IMR-90 (cell line): ENCODE measurements at regions not wholly inside any gene's neighbourhood (a gene's known extent, or its start where the extent isn't known, plus 50 kb on each side); places are given as distances from the start of the nearest gene placed in this dataset.

Source experiments
- ATAC-seq: fragments of 200-7000 bp; cut with Tn5 transposase; 2 replicates; pipeline ENCODE4 v1.9.1; 2020; ENCODE audit warnings: low read depth, mild to moderate bottlenecking, moderate library complexity
- BruUV-seq: library from RNA; stranded (reverse); fragments of 400-500 nt; replicated peaks from 2 replicates; lab custom pipeline; 2021; lab: Mats Ljungman, UMichigan
- CTCF ChIA-PET: fragments of 300-600 bp; formaldehyde crosslinking; extraction: SDS; loops from one replicate; lab custom pipeline; 2021; ENCODE audit warnings: antibody characterized with exemption; lab: Yijun Ruan, JAX
- POLR2A ChIA-PET: fragments of 300-600 bp; sonication (Branson Sonifier 250); formaldehyde crosslinking; loops from one replicate; lab custom pipeline; 2022; ENCODE audit warnings: antibody characterized with exemption; ENCODE audit not compliant: unreplicated experiment; lab: Charles Lee
- DNase-seq: peaks from one replicate; pipeline ENCODE4 v3.0.0; 2013
- H2AFZ ChIP-seq: replicated peaks from 2 replicates; pipeline ENCODE3; 2013; ENCODE audit warnings: low read length, mild to moderate bottlenecking; ENCODE audit not compliant: poor library complexity
- H2AK5ac ChIP-seq: 2 replicates; pipeline ENCODE4 v1.6.1; 2013; ENCODE audit warnings: low read depth, low read length, inconsistent platforms
- H2AK9ac ChIP-seq: replicated peaks from 2 replicates; pipeline ENCODE3; 2013; ENCODE audit warnings: mild to moderate bottlenecking, low read depth, low read length, moderate library complexity; ENCODE audit not compliant: poor library complexity
- H2BK120ac ChIP-seq: 2 replicates; pipeline ENCODE4 v1.6.1; 2013; ENCODE audit warnings: low read depth, low read length, inconsistent platforms
- H2BK15ac ChIP-seq: 3 replicates; pipeline ENCODE4 v1.6.1; 2013; ENCODE audit warnings: low read depth, low read length, inconsistent platforms
- H2BK20ac ChIP-seq: 2 replicates; pipeline ENCODE4 v1.6.1; 2013; ENCODE audit warnings: low read depth, mild to moderate bottlenecking, inconsistent platforms, low read length, moderate library complexity
- H2BK5ac ChIP-seq: 2 replicates; pipeline ENCODE4 v1.6.1; 2013; ENCODE audit warnings: mild to moderate bottlenecking, low read depth, low read length, inconsistent platforms; ENCODE audit not compliant: poor library complexity, severe bottlenecking
- H3K14ac ChIP-seq: replicated peaks from 2 replicates; pipeline ENCODE4 v1.6.1; 2013; ENCODE audit warnings: low read depth, low read length, inconsistent platforms
- H3K18ac ChIP-seq: 2 replicates; pipeline ENCODE4 v1.6.1; 2013; ENCODE audit warnings: low read depth, low read length, control low read depth
- H3K23ac ChIP-seq: 2 replicates; pipeline ENCODE4 v1.6.1; 2013; ENCODE audit warnings: low read depth, low read length, inconsistent platforms
- H3K27ac ChIP-seq: 2 replicates; pipeline ENCODE4 v1.5.1; 2013; ENCODE audit warnings: mild to moderate bottlenecking, control low read depth, low read length; ENCODE audit not compliant: insufficient read depth
- H3K27me3 ChIP-seq: 2 replicates; pipeline ENCODE4 v1.6.1; 2013; ENCODE audit warnings: low read length; ENCODE audit not compliant: control insufficient read depth, insufficient read depth
- H3K36me3 ChIP-seq: 2 replicates; pipeline ENCODE4 v1.6.1; 2013; ENCODE audit warnings: low read length, mixed read lengths; ENCODE audit not compliant: control insufficient read depth, insufficient read depth
- H3K4ac ChIP-seq: 2 replicates; pipeline ENCODE4 v1.6.1; 2013; ENCODE audit warnings: low read depth, low read length, inconsistent platforms
- H3K4me1 ChIP-seq: 2 replicates; pipeline ENCODE4 v1.6.1; 2013; ENCODE audit warnings: low read length, mixed read lengths; ENCODE audit not compliant: control insufficient read depth, insufficient read depth
- H3K4me2 ChIP-seq: 2 replicates; pipeline ENCODE4 v1.6.1; 2013; ENCODE audit warnings: low read depth, mild to moderate bottlenecking, control low read depth, low read length, moderate library complexity
- H3K4me3 ChIP-seq: 2 replicates; pipeline ENCODE4 v1.5.1; 2013; ENCODE audit warnings: low read depth, mild to moderate bottlenecking, control low read depth, low read length, moderate library complexity; ENCODE audit not compliant: insufficient read depth
- H3K56ac ChIP-seq: 2 replicates; pipeline ENCODE4 v1.6.1; 2013; ENCODE audit warnings: low read length, inconsistent platforms; ENCODE audit not compliant: insufficient read depth; ENCODE audit errors: extremely low read depth
- H3K79me1 ChIP-seq, 2 experiments: 2 replicates each; pipeline ENCODE4 v1.6.1; 2013; ENCODE audit warnings: low read length in 2 of 2, inconsistent platforms in 1 of 2, low read depth in 1 of 2
- H3K9ac ChIP-seq: 2 replicates; pipeline ENCODE4 v1.6.1; 2013; ENCODE audit warnings: low read depth, low read length, control low read depth
- H3K9me1 ChIP-seq: 2 replicates; pipeline ENCODE4 v1.6.1; 2013; ENCODE audit warnings: low read length, inconsistent platforms; ENCODE audit not compliant: insufficient read depth
- H3K9me3 ChIP-seq: 2 replicates; pipeline ENCODE4 v1.6.1; 2013; ENCODE audit warnings: low read length; ENCODE audit not compliant: control insufficient read depth, insufficient read depth
- H4K20me1 ChIP-seq: 2 replicates; pipeline ENCODE4 v1.6.1; 2013; ENCODE audit warnings: low read length, inconsistent platforms; ENCODE audit not compliant: insufficient read depth
- H4K5ac ChIP-seq: 2 replicates; pipeline ENCODE4 v1.6.1; 2013; ENCODE audit warnings: mild to moderate bottlenecking, low read depth, low read length, control low read depth
- H4K8ac ChIP-seq, 2 experiments: 2 replicates each; pipeline ENCODE4 v1.6.1; 2013; ENCODE audit warnings: low read depth in 2 of 2, low read length in 2 of 2, control low read depth in 1 of 2, inconsistent platforms in 1 of 2
- H4K91ac ChIP-seq: 2 replicates; pipeline ENCODE4 v1.6.1; 2013; ENCODE audit warnings: low read depth, low read length, inconsistent platforms; ENCODE audit not compliant: insufficient read depth
- BHLHE40 ChIP-seq: fragments of 150-350 bp; IDR thresholded peaks from 2 replicates; pipeline ENCODE4 v1.6.1; 2016; ENCODE audit warnings: mild to moderate bottlenecking, low read depth, low read length
- CEBPB ChIP-seq: IDR thresholded peaks from 2 replicates; pipeline ENCODE4 v1.6.1; 2012; ENCODE audit warnings: low read depth, low read length, improper control_type of control experiment
- CHD1 ChIP-seq: IDR thresholded peaks from 2 replicates; pipeline ENCODE4 v1.6.1; 2012; ENCODE audit warnings: low read depth, low read length, improper control_type of control experiment
- FOS ChIP-seq: fragments of 150-350 bp; IDR thresholded peaks from 2 replicates; pipeline ENCODE4 v1.6.1; 2016; ENCODE audit warnings: low read depth, low read length
- MAFK ChIP-seq: IDR thresholded peaks from 2 replicates; pipeline ENCODE4 v1.6.1; 2012; ENCODE audit warnings: low read depth, low read length, improper control_type of control experiment
- MAZ ChIP-seq: IDR thresholded peaks from 2 replicates; pipeline ENCODE4 v1.6.1; 2012; ENCODE audit warnings: low read depth, mild to moderate bottlenecking, low read length, improper control_type of control experiment, moderate library complexity, borderline replicate concordance
- MXI1 ChIP-seq: IDR thresholded peaks from 2 replicates; pipeline ENCODE4 v1.6.1; 2012; ENCODE audit warnings: low read depth, mild to moderate bottlenecking, low read length, moderate library complexity, borderline replicate concordance
- NFE2L2 ChIP-seq: fragments of 150-350 bp; IDR thresholded peaks from 2 replicates; pipeline ENCODE4 v1.6.1; 2016; ENCODE audit warnings: low read depth, mild to moderate bottlenecking, low read length
- RCOR1 ChIP-seq: IDR thresholded peaks from 2 replicates; pipeline ENCODE4 v1.6.1; 2012; ENCODE audit warnings: mild to moderate bottlenecking, low read length, improper control_type of control experiment; ENCODE audit not compliant: insufficient replicate concordance
- SMC3 ChIP-seq: fragments of 150-350 bp; IDR thresholded peaks from 2 replicates; pipeline ENCODE4 v1.6.1; 2016; ENCODE audit warnings: low read depth, mild to moderate bottlenecking, antibody characterized with exemption, low read length, moderate library complexity
- USF2 ChIP-seq: fragments of 150-350 bp; IDR thresholded peaks from 2 replicates; pipeline ENCODE4 v1.6.1; 2017; ENCODE audit warnings: mild to moderate bottlenecking, antibody characterized with exemption, low read length, low read depth
- WGBS, 2 experiments: methylation state at CpG; one replicate each; pipeline versions ENCODE4 v1.1.5 to v1.1.7; 2013; ENCODE audit warnings: missing lambda C conversion rate in 2 of 2; ENCODE audit not compliant: insufficient read length in 1 of 2; ENCODE audit errors: extremely low coverage in 2 of 2; 5-methylcytosine and 5-hydroxymethylcytosine counted together
- dilution Hi-C: fragments of 300-500 bp; cut with HindIII; formaldehyde crosslinking; loops from one replicate; pipeline ENCODE4 v1.14.3; 2018; ENCODE audit warnings: low sequenced_read_pairs; ENCODE audit not compliant: unreplicated experiment
- in situ Hi-C: fragments of 300-500 bp; cut with MboI; formaldehyde crosslinking; loops from 3 replicates; pipeline ENCODE4 v1.14.3; 2019; ENCODE audit warnings: low sequenced_read_pairs, inconsistent platforms, mixed read lengths
- intact Hi-C: fragments of 100-400 bp; cut with micrococcal nuclease; formaldehyde crosslinking; loops from 2 replicates; pipeline ENCODE4 v1.10.0; 2022

GRCh38 chr3:6222069-6222468 is 638.8 kb upstream of the GRM7 start:
- no TSS peak for BruUV-seq
- H2AFZ ChIP-seq: no peak overlapping the region
- no peak overlapping the region for H2AK9ac ChIP-seq
- H3K18ac ChIP-seq: no peak overlapping the region
- WGBS, 2 experiments: no CpG with 5 or more reads among the region's 1 CpG
- ChIA-PET CTCF (no interaction called here), POLR2A (no interaction called here)
- H2BK20ac ChIP-seq: no peak overlapping the region
- no peaks in the 10 kb centered on the region for H3K36me3 ChIP-seq
- H4K20me1 ChIP-seq: no peaks in the 10 kb centered on the region
- H3K9me1 ChIP-seq: no peaks in the 10 kb centered on the region
- H3K9ac ChIP-seq: no peak overlapping the region
- H3K56ac ChIP-seq: no peak overlapping the region
- H2BK120ac ChIP-seq: no peak overlapping the region
- no peak overlapping the region for H3K4me3 ChIP-seq
- H4K91ac ChIP-seq: no peak overlapping the region
- no peak for ATAC-seq
- no peak overlapping the region for H4K8ac ChIP-seq
- H3K27ac ChIP-seq: no peak overlapping the region
- no peaks in the 10 kb centered on the region for H3K4me1 ChIP-seq
- H2BK15ac ChIP-seq: no peak overlapping the region
- no peak overlapping the region for H4K5ac ChIP-seq
- dilution Hi-C loops: no loop called here
- H2BK5ac ChIP-seq: no peak overlapping the region
- no peak overlapping the region for H2AK5ac ChIP-seq
- in situ Hi-C loops: no loop called here
- H3K4me2 ChIP-seq: no peak overlapping the region
- TF ChIP-seq MAZ: no peak
- TF ChIP-seq SMC3: no peak
- no peak for TF ChIP-seq BHLHE40
- TF ChIP-seq USF2: no peak
- TF ChIP-seq CEBPB: no peak
- TF ChIP-seq MXI1: no peak
- no peak for TF ChIP-seq NFE2L2
- no peak for TF ChIP-seq FOS
- TF ChIP-seq MAFK: no peak
- no peak for TF ChIP-seq CHD1
- no peak for TF ChIP-seq RCOR1
- intact Hi-C loops: no loop called here
- H3K23ac ChIP-seq: no peak overlapping the region
- H3K27me3 ChIP-seq: no peaks in the 10 kb centered on the region
- no peak overlapping the region for H3K4ac ChIP-seq
- H3K14ac ChIP-seq: no peak overlapping the region
- H3K9me3 ChIP-seq: 0 out of 2 replicates have a peak, but pooled peaks cover 2% of the 10 kb centered on the region
- no peaks in the 10 kb centered on the region for H3K79me1 ChIP-seq
- DNase-seq: no peak
